Ovary (tissue), 3 donors: ENCODE measurements at regions not wholly inside any gene's neighbourhood (a gene's known extent, or its start where the extent isn't known, plus 50 kb on each side); places are given as distances from the start of the nearest gene placed in this dataset.

Experiments
- EP300 ChIP-seq: sonication (generic); formaldehyde crosslinking; IDR thresholded peaks from one replicate; pipeline ENCODE4 v1.6.1; 2017; ENCODE audit warnings: antibody characterized with exemption
- POLR2A ChIP-seq: fragments of 450-650 bp; IDR thresholded peaks from one replicate; pipeline ENCODE4 v1.6.1; 2017; ENCODE audit warnings: antibody characterized with exemption, mild to moderate bottlenecking, moderate library complexity
- TF ChIP-seq, protein P1 (sequence below), 3 donors: fragments of 450-650 bp in 2 of 3; fragments of 200-600 bp in 1 of 3; IDR thresholded peaks; one replicate each; pipeline versions ENCODE4 v1.5.1 to v1.8.0; 2016 to 2022; ENCODE audit warnings: antibody characterized with exemption in 3 of 3, mild to moderate bottlenecking in 1 of 3
- donor health status: DM: no; HTN: no; CAD: no.

DNA sequence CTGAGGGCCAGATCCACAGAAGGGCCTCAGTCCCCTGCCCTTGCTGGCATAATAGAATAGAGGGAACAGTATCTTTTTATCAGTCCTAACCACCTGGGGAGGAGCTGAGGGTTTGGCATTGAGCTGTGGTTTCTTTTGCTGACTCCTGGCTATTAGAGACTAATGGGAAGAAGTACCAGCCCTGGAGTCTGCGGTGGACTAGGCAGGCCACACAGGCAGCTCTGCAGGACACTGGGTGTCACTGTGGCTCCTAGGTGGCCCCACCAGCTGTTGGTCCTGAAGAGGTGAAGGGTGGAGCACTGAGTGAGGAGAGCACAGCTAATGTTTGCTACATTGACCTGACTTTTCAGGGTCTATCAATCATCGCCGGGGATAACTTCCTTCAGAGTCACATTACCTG lies 52.8 kb upstream of the GPC4 start:
- TF ChIP-seq, protein P1, sequence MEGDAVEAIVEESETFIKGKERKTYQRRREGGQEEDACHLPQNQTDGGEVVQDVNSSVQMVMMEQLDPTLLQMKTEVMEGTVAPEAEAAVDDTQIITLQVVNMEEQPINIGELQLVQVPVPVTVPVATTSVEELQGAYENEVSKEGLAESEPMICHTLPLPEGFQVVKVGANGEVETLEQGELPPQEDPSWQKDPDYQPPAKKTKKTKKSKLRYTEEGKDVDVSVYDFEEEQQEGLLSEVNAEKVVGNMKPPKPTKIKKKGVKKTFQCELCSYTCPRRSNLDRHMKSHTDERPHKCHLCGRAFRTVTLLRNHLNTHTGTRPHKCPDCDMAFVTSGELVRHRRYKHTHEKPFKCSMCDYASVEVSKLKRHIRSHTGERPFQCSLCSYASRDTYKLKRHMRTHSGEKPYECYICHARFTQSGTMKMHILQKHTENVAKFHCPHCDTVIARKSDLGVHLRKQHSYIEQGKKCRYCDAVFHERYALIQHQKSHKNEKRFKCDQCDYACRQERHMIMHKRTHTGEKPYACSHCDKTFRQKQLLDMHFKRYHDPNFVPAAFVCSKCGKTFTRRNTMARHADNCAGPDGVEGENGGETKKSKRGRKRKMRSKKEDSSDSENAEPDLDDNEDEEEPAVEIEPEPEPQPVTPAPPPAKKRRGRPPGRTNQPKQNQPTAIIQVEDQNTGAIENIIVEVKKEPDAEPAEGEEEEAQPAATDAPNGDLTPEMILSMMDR (IDR thresholded peaks at IDR 0.05) = no peak
- TF ChIP-seq POLR2A (no peak), EP300 (no peak)
